GM23338 (cell line): ENCODE measurements at regions not wholly inside any gene's neighbourhood (a gene's known extent, or its start where the extent isn't known, plus 50 kb on each side); places are given as distances from the start of the nearest gene placed in this dataset.

Experiments used
- ATAC-seq: fragments of 200-7000 bp; cut with Tn5 transposase; 3 replicates; pipeline ENCODE4 v1.9.1; 2020
- DNase-seq: peaks from one replicate; pipeline ENCODE4 v3.0.0-alpha.2; 2015; ENCODE audit warnings: low spot score
- H2AFZ ChIP-seq: fragments of 200-600 bp; sonication (generic); 2 replicates; pipeline ENCODE4 v1.8.0; 2016; ENCODE audit warnings: antibody characterized with exemption, mild to moderate bottlenecking, moderate library complexity
- H3F3A ChIP-seq: fragments of 200-600 bp; sonication (generic); replicated peaks from 2 replicates; pipeline ENCODE4 v1.8.0; 2017; ENCODE audit warnings: antibody characterized with exemption, mixed run types, low read depth
- H3K27ac ChIP-seq: fragments of 200-600 bp; sonication (generic); 2 replicates; pipeline ENCODE4 v1.6.1; 2016; ENCODE audit warnings: low read depth
- H3K27me3 ChIP-seq: fragments of 200-600 bp; sonication (generic); 2 replicates; pipeline ENCODE4 v1.8.0; 2016; ENCODE audit warnings: mild to moderate bottlenecking, mixed run types, moderate library complexity; ENCODE audit not compliant: insufficient read depth
- H3K36me3 ChIP-seq: fragments of 200-600 bp; sonication (generic); 2 replicates; pipeline ENCODE4 v1.8.0; 2016; ENCODE audit warnings: mild to moderate bottlenecking; ENCODE audit not compliant: insufficient read depth
- H3K4me1 ChIP-seq: fragments of 200-600 bp; sonication (generic); 2 replicates; pipeline ENCODE4 v1.8.0; 2016; ENCODE audit warnings: mild to moderate bottlenecking, moderate library complexity; ENCODE audit not compliant: insufficient read depth
- H3K4me2 ChIP-seq: fragments of 200-600 bp; sonication (generic); 2 replicates; pipeline ENCODE4 v1.7.1; 2017; ENCODE audit warnings: mixed run types
- H3K4me3 ChIP-seq: fragments of 200-600 bp; sonication (generic); 2 replicates; pipeline ENCODE4 v1.6.1; 2016; ENCODE audit warnings: mixed run types
- H3K79me2 ChIP-seq: fragments of 200-600 bp; sonication (generic); replicated peaks from 2 replicates; pipeline ENCODE4 v1.8.0; 2017; ENCODE audit warnings: mild to moderate bottlenecking; ENCODE audit not compliant: insufficient read depth
- H3K9me2 ChIP-seq: fragments of 200-600 bp; sonication (generic); 2 replicates; pipeline ENCODE4 v1.8.0; 2017; ENCODE audit not compliant: insufficient read depth
- H4K20me1 ChIP-seq: fragments of 200-600 bp; sonication (generic); replicated peaks from 2 replicates; pipeline ENCODE4 v1.8.0; 2017; ENCODE audit warnings: mild to moderate bottlenecking; ENCODE audit not compliant: insufficient read depth
- H3K27ac Mint-ChIP-seq: 2 replicates; pipeline ENCODE4 v1.8.0; 2020; ENCODE audit warnings: inconsistent platforms, mild to moderate bottlenecking, moderate library complexity, mixed read lengths
- H3K27me3 Mint-ChIP-seq: 3 replicates; pipeline ENCODE4 v1.8.0; 2022; ENCODE audit warnings: low read depth, mild to moderate bottlenecking, moderate library complexity, mixed read lengths, inconsistent platforms; ENCODE audit not compliant: insufficient read depth, poor library complexity
- H3K36me3 Mint-ChIP-seq: 3 replicates; pipeline ENCODE4 v1.8.0; 2021; ENCODE audit warnings: low read depth, mild to moderate bottlenecking, inconsistent platforms, moderate library complexity, mixed read lengths
- H3K4me1 Mint-ChIP-seq: 3 replicates; pipeline ENCODE4 v1.8.0; 2020; ENCODE audit warnings: mild to moderate bottlenecking, inconsistent platforms, mixed read lengths
- H3K4me3 Mint-ChIP-seq: 3 replicates; pipeline ENCODE4 v1.8.0; 2021; ENCODE audit warnings: moderate library complexity, mild to moderate bottlenecking, inconsistent platforms, mixed read lengths
- H3K9me3 Mint-ChIP-seq: 3 replicates; pipeline ENCODE4 v1.8.0; 2020; ENCODE audit warnings: moderate library complexity, mild to moderate bottlenecking, inconsistent platforms, mixed read lengths
- CREB1 ChIP-seq: fragments of 250-450 bp; sonication (Bioruptor Pico); IDR thresholded peaks from 2 replicates; pipeline ENCODE4 v1.5.0; 2020; ENCODE audit warnings: low read depth, mild to moderate bottlenecking, moderate library complexity
- CTCF ChIP-seq, 2 experiments: fragments of 200-600 bp in 1 of 2; sonication (generic) in 1 of 2; conservative IDR thresholded peaks; 2 replicates each; pipeline versions ENCODE4 v1.5.1 to v1.6.1; 2016 to 2017; ENCODE audit warnings: antibody characterized with exemption in 2 of 2, low read depth in 2 of 2, mild to moderate bottlenecking in 2 of 2, moderate library complexity in 1 of 2
- EZH2 ChIP-seq: fragments of 200-600 bp; sonication (generic); IDR thresholded peaks from one replicate; pipeline ENCODE4 v1.8.0; 2017; ENCODE audit warnings: antibody characterized with exemption, mild to moderate bottlenecking, low read depth; ENCODE audit not compliant: unreplicated experiment
- EZH2phosphoT487 ChIP-seq: fragments of 200-600 bp; sonication (generic); IDR thresholded peaks from one replicate; pipeline ENCODE4 v1.8.1; 2018; ENCODE audit warnings: antibody characterized with exemption; ENCODE audit not compliant: unreplicated experiment
- JUNB ChIP-seq: IDR thresholded peaks from one replicate; pipeline ENCODE4 v1.6.1; 2016; ENCODE audit warnings: antibody characterized with exemption; ENCODE audit not compliant: unreplicated experiment
- NANOG ChIP-seq: IDR thresholded peaks from 2 replicates; pipeline ENCODE4 v1.6.1; 2016; ENCODE audit warnings: antibody characterized with exemption, borderline replicate concordance
- POLR2AphosphoS5 ChIP-seq: IDR thresholded peaks from 2 replicates; pipeline ENCODE4 v1.6.1; 2016; ENCODE audit warnings: antibody characterized with exemption, low read depth
- STAT1 ChIP-seq: IDR thresholded peaks from one replicate; pipeline ENCODE4 v1.6.1; 2016; ENCODE audit warnings: antibody characterized with exemption; ENCODE audit not compliant: unreplicated experiment
- ZNF114 ChIP-seq: fragments of 250-450 bp; sonication (Bioruptor Pico); IDR thresholded peaks from 2 replicates; pipeline ENCODE4 v1.5.0; 2020; ENCODE audit warnings: mild to moderate bottlenecking, moderate library complexity
- ZNF331 ChIP-seq: fragments of 250-450 bp; sonication (Bioruptor Pico); IDR thresholded peaks from 2 replicates; pipeline ENCODE4 v1.5.0; 2020; ENCODE audit warnings: low read depth, mild to moderate bottlenecking, moderate library complexity
- TF ChIP-seq, protein P1 (sequence below): IDR thresholded peaks from 2 replicates; pipeline ENCODE4 v1.6.1; 2016; ENCODE audit warnings: antibody characterized with exemption
- TF ChIP-seq, protein P2 (sequence below): IDR thresholded peaks from one replicate; pipeline ENCODE4 v1.6.1; 2018; ENCODE audit warnings: antibody characterized with exemption; ENCODE audit not compliant: unreplicated experiment

GRCh38 chr11:24391167-24391566 lies 105.7 kb upstream of the LUZP2 start:
- Mint-ChIP-seq H3K36me3 (no peaks in the 10 kb centered on the region), H3K4me1 (no peaks in the 10 kb centered on the region), H3K4me3 (no peak overlapping the region), H3K27ac (no peak overlapping the region), H3K27me3 (no peaks in the 10 kb centered on the region), H3K9me3 (peaks cover 2% of the 10 kb centered on the region; the same call in 1 of the 3 replicates)
- ATAC-seq (no peak), DNase-seq (no peak)
- no peaks in the 10 kb centered on the region for H3K79me2 ChIP-seq
- H3K27ac ChIP-seq = no peak overlapping the region
- H3K4me1 ChIP-seq = no peaks in the 10 kb centered on the region
- no peak overlapping the region for H3K4me2 ChIP-seq
- H3F3A ChIP-seq = no peaks in the 10 kb centered on the region
- no peak overlapping the region for H3K4me3 ChIP-seq
- H4K20me1 ChIP-seq = no peaks in the 10 kb centered on the region
- no peaks in the 10 kb centered on the region for H3K9me2 ChIP-seq
- TF ChIP-seq ZNF331 (CRISPR knock-in tag) = no peak
- no peak for TF ChIP-seq EZH2phosphoT487
- no peak for TF ChIP-seq POLR2AphosphoS5
- TF ChIP-seq, protein P1, sequence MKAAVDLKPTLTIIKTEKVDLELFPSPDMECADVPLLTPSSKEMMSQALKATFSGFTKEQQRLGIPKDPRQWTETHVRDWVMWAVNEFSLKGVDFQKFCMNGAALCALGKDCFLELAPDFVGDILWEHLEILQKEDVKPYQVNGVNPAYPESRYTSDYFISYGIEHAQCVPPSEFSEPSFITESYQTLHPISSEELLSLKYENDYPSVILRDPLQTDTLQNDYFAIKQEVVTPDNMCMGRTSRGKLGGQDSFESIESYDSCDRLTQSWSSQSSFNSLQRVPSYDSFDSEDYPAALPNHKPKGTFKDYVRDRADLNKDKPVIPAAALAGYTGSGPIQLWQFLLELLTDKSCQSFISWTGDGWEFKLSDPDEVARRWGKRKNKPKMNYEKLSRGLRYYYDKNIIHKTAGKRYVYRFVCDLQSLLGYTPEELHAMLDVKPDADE = no peak
- TF ChIP-seq JUNB = no peak
- no peak for TF ChIP-seq NANOG
- TF ChIP-seq, protein P2, sequence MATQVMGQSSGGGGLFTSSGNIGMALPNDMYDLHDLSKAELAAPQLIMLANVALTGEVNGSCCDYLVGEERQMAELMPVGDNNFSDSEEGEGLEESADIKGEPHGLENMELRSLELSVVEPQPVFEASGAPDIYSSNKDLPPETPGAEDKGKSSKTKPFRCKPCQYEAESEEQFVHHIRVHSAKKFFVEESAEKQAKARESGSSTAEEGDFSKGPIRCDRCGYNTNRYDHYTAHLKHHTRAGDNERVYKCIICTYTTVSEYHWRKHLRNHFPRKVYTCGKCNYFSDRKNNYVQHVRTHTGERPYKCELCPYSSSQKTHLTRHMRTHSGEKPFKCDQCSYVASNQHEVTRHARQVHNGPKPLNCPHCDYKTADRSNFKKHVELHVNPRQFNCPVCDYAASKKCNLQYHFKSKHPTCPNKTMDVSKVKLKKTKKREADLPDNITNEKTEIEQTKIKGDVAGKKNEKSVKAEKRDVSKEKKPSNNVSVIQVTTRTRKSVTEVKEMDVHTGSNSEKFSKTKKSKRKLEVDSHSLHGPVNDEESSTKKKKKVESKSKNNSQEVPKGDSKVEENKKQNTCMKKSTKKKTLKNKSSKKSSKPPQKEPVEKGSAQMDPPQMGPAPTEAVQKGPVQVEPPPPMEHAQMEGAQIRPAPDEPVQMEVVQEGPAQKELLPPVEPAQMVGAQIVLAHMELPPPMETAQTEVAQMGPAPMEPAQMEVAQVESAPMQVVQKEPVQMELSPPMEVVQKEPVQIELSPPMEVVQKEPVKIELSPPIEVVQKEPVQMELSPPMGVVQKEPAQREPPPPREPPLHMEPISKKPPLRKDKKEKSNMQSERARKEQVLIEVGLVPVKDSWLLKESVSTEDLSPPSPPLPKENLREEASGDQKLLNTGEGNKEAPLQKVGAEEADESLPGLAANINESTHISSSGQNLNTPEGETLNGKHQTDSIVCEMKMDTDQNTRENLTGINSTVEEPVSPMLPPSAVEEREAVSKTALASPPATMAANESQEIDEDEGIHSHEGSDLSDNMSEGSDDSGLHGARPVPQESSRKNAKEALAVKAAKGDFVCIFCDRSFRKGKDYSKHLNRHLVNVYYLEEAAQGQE = no peak
- TF ChIP-seq CREB1 (CRISPR knock-in tag) = no peak
- no peak for TF ChIP-seq STAT1
- no peak overlapping the region for H2AFZ ChIP-seq
- H3K36me3 ChIP-seq = no peaks in the 10 kb centered on the region
- H3K27me3 ChIP-seq = no peaks in the 10 kb centered on the region

- ATAC-seq (no peak), DNase-seq (no peak)
- Histone ChIP-seq H2AFZ (no peak overlapping the region), H4K20me1 (no peaks in the 10 kb centered on the region), H3K4me1 (no peaks in the 10 kb centered on the region), H3F3A (no peaks in the 10 kb centered on the region), H3K27ac (no peak overlapping the region), H3K4me3 (no peak overlapping the region), H3K4me2 (no peak overlapping the region), H3K79me2 (no peaks in the 10 kb centered on the region), H3K9me2 (no peaks in the 10 kb centered on the region; the same call in 1 of the 2 replicates), H3K36me3 (no peaks in the 10 kb centered on the region), H3K27me3 (no peaks in the 10 kb centered on the region)
- H3K27ac Mint-ChIP-seq = no peak overlapping the region
- no peaks in the 10 kb centered on the region for H3K27me3 Mint-ChIP-seq
- H3K9me3 Mint-ChIP-seq = no peaks in the 10 kb centered on the region
- H3K4me3 Mint-ChIP-seq = no peak overlapping the region
- H3K36me3 Mint-ChIP-seq = no peaks in the 10 kb centered on the region
- H3K4me1 Mint-ChIP-seq = no peaks in the 10 kb centered on the region
- TF ChIP-seq ZNF114 (CRISPR knock-in tag) = no peak
- TF ChIP-seq JUNB = no peak
- TF ChIP-seq, protein P2 = no peak
- no peak for TF ChIP-seq NANOG
- TF ChIP-seq POLR2AphosphoS5 = no peak
- no peak for TF ChIP-seq EZH2phosphoT487
- TF ChIP-seq CREB1 (CRISPR knock-in tag) = no peak
- no peak for TF ChIP-seq ZNF331 (CRISPR knock-in tag)
- TF ChIP-seq EZH2 = no peak
- TF ChIP-seq, protein P1 = no peak
- TF ChIP-seq CTCF (conservative IDR thresholded peaks at IDR 0.05; ENCODE audit: low read depth in 2 of 2) = no peak
- no peak for TF ChIP-seq STAT1
Observed at GRCh38 chr11:24400059-24400665, 96.7 kb upstream of the LUZP2 start.
